GM23338 (cell line): ENCODE measurements at regions not wholly inside any gene's neighbourhood (a gene's known extent, or its start where the extent isn't known, plus 50 kb on each side); places are given as distances from the start of the nearest gene placed in this dataset.

Source experiments
- ATAC-seq: fragments of 200-7000 bp; cut with Tn5 transposase; 3 replicates; pipeline ENCODE4 v1.9.1; 2020
- DNase-seq: peaks from one replicate; pipeline ENCODE4 v3.0.0-alpha.2; 2015; ENCODE audit warnings: low spot score
- H2AFZ ChIP-seq: fragments of 200-600 bp; sonication (generic); 2 replicates; pipeline ENCODE4 v1.8.0; 2016; ENCODE audit warnings: antibody characterized with exemption, mild to moderate bottlenecking, moderate library complexity
- H3F3A ChIP-seq: fragments of 200-600 bp; sonication (generic); replicated peaks from 2 replicates; pipeline ENCODE4 v1.8.0; 2017; ENCODE audit warnings: antibody characterized with exemption, mixed run types, low read depth
- H3K27ac ChIP-seq: fragments of 200-600 bp; sonication (generic); 2 replicates; pipeline ENCODE4 v1.6.1; 2016; ENCODE audit warnings: low read depth
- H3K27me3 ChIP-seq: fragments of 200-600 bp; sonication (generic); 2 replicates; pipeline ENCODE4 v1.8.0; 2016; ENCODE audit warnings: mild to moderate bottlenecking, mixed run types, moderate library complexity; ENCODE audit not compliant: insufficient read depth
- H3K36me3 ChIP-seq: fragments of 200-600 bp; sonication (generic); 2 replicates; pipeline ENCODE4 v1.8.0; 2016; ENCODE audit warnings: mild to moderate bottlenecking; ENCODE audit not compliant: insufficient read depth
- H3K4me1 ChIP-seq: fragments of 200-600 bp; sonication (generic); 2 replicates; pipeline ENCODE4 v1.8.0; 2016; ENCODE audit warnings: mild to moderate bottlenecking, moderate library complexity; ENCODE audit not compliant: insufficient read depth
- H3K4me2 ChIP-seq: fragments of 200-600 bp; sonication (generic); 2 replicates; pipeline ENCODE4 v1.7.1; 2017; ENCODE audit warnings: mixed run types
- H3K4me3 ChIP-seq: fragments of 200-600 bp; sonication (generic); 2 replicates; pipeline ENCODE4 v1.6.1; 2016; ENCODE audit warnings: mixed run types
- H3K79me2 ChIP-seq: fragments of 200-600 bp; sonication (generic); replicated peaks from 2 replicates; pipeline ENCODE4 v1.8.0; 2017; ENCODE audit warnings: mild to moderate bottlenecking; ENCODE audit not compliant: insufficient read depth
- H3K9me2 ChIP-seq: fragments of 200-600 bp; sonication (generic); 2 replicates; pipeline ENCODE4 v1.8.0; 2017; ENCODE audit not compliant: insufficient read depth
- H4K20me1 ChIP-seq: fragments of 200-600 bp; sonication (generic); replicated peaks from 2 replicates; pipeline ENCODE4 v1.8.0; 2017; ENCODE audit warnings: mild to moderate bottlenecking; ENCODE audit not compliant: insufficient read depth
- H3K27ac Mint-ChIP-seq: 2 replicates; pipeline ENCODE4 v1.8.0; 2020; ENCODE audit warnings: inconsistent platforms, mild to moderate bottlenecking, moderate library complexity, mixed read lengths
- H3K27me3 Mint-ChIP-seq: 3 replicates; pipeline ENCODE4 v1.8.0; 2022; ENCODE audit warnings: low read depth, mild to moderate bottlenecking, moderate library complexity, mixed read lengths, inconsistent platforms; ENCODE audit not compliant: insufficient read depth, poor library complexity
- H3K36me3 Mint-ChIP-seq: 3 replicates; pipeline ENCODE4 v1.8.0; 2021; ENCODE audit warnings: low read depth, mild to moderate bottlenecking, inconsistent platforms, moderate library complexity, mixed read lengths
- H3K4me1 Mint-ChIP-seq: 3 replicates; pipeline ENCODE4 v1.8.0; 2020; ENCODE audit warnings: mild to moderate bottlenecking, inconsistent platforms, mixed read lengths
- H3K4me3 Mint-ChIP-seq: 3 replicates; pipeline ENCODE4 v1.8.0; 2021; ENCODE audit warnings: moderate library complexity, mild to moderate bottlenecking, inconsistent platforms, mixed read lengths
- H3K9me3 Mint-ChIP-seq: 3 replicates; pipeline ENCODE4 v1.8.0; 2020; ENCODE audit warnings: moderate library complexity, mild to moderate bottlenecking, inconsistent platforms, mixed read lengths
- CREB1 ChIP-seq: fragments of 250-450 bp; sonication (Bioruptor Pico); IDR thresholded peaks from 2 replicates; pipeline ENCODE4 v1.5.0; 2020; ENCODE audit warnings: low read depth, mild to moderate bottlenecking, moderate library complexity
- CTCF ChIP-seq, 2 experiments: fragments of 200-600 bp in 1 of 2; sonication (generic) in 1 of 2; conservative IDR thresholded peaks; 2 replicates each; pipeline versions ENCODE4 v1.5.1 to v1.6.1; 2016 to 2017; ENCODE audit warnings: antibody characterized with exemption in 2 of 2, low read depth in 2 of 2, mild to moderate bottlenecking in 2 of 2, moderate library complexity in 1 of 2
- ETS1 ChIP-seq: IDR thresholded peaks from 2 replicates; pipeline ENCODE4 v1.6.1; 2016; ENCODE audit warnings: antibody characterized with exemption
- EZH2 ChIP-seq: fragments of 200-600 bp; sonication (generic); IDR thresholded peaks from one replicate; pipeline ENCODE4 v1.8.0; 2017; ENCODE audit warnings: antibody characterized with exemption, mild to moderate bottlenecking, low read depth; ENCODE audit not compliant: unreplicated experiment
- NANOG ChIP-seq: IDR thresholded peaks from 2 replicates; pipeline ENCODE4 v1.6.1; 2016; ENCODE audit warnings: antibody characterized with exemption, borderline replicate concordance
- REST ChIP-seq: IDR thresholded peaks from one replicate; pipeline ENCODE4 v1.6.1; 2018; ENCODE audit warnings: antibody characterized with exemption; ENCODE audit not compliant: unreplicated experiment
- STAT1 ChIP-seq: IDR thresholded peaks from one replicate; pipeline ENCODE4 v1.6.1; 2016; ENCODE audit warnings: antibody characterized with exemption; ENCODE audit not compliant: unreplicated experiment
- ZNF114 ChIP-seq: fragments of 250-450 bp; sonication (Bioruptor Pico); IDR thresholded peaks from 2 replicates; pipeline ENCODE4 v1.5.0; 2020; ENCODE audit warnings: mild to moderate bottlenecking, moderate library complexity
- ZNF462 ChIP-seq: fragments of 250-450 bp; sonication (Bioruptor Pico); IDR thresholded peaks from 2 replicates; pipeline ENCODE4 v1.5.0; 2020; ENCODE audit warnings: mild to moderate bottlenecking, moderate library complexity

GRCh38 chr6:44733126-44733525 is 345.6 kb downstream of the CDC5L start (continued):
- TF ChIP-seq ETS1 (no peak), REST (no peak), EZH2 (no peak), CTCF (conservative IDR thresholded peaks at IDR 0.05; ENCODE audit: low read depth in 2 of 2) (no peak)

- H3K4me3 ChIP-seq = no peak overlapping the region
- Mint-ChIP-seq H3K4me3 (no peak overlapping the region), H3K27ac (no peak overlapping the region), H3K36me3 (no peaks in the 10 kb centered on the region), H3K27me3 (peaks cover 4% of the 10 kb centered on the region), H3K4me1 (peaks cover 13% of the 10 kb centered on the region), H3K9me3 (no peaks in the 10 kb centered on the region)
- no peaks in the 10 kb centered on the region for H4K20me1 ChIP-seq
- H3K36me3 ChIP-seq = no peaks in the 10 kb centered on the region
- H3K27ac ChIP-seq = no peak overlapping the region
- ATAC-seq (no peak), DNase-seq (no peak)
- H3K4me2 ChIP-seq = no peak overlapping the region
- H2AFZ ChIP-seq = no peak overlapping the region
- no peaks in the 10 kb centered on the region for H3K27me3 ChIP-seq
- 0 out of 2 replicates have a peak, but pooled peaks cover 10% of the 10 kb centered on the region for H3K9me2 ChIP-seq
- H3K79me2 ChIP-seq = no peaks in the 10 kb centered on the region
- TF ChIP-seq CTCF (conservative IDR thresholded peaks at IDR 0.05; ENCODE audit: low read depth in 2 of 2) (no peak), ZNF462 (CRISPR knock-in tag) (no peak), NANOG (no peak), STAT1 (no peak), CREB1 (CRISPR knock-in tag) (no peak), EZH2 (no peak), ZNF114 (CRISPR knock-in tag) (no peak)
- H3F3A ChIP-seq = no peaks in the 10 kb centered on the region
- peaks cover 5% of the 10 kb centered on the region; the same call in 1 of the 2 replicates for H3K4me1 ChIP-seq
Observed at GRCh38 chr6:44733868-44734267, 346.4 kb downstream of the CDC5L start.
